Cardiac fibroblast (primary cell): ENCODE measurements at regions not wholly inside any gene's neighbourhood (a gene's known extent, or its start where the extent isn't known, plus 50 kb on each side); places are given as distances from the start of the nearest gene placed in this dataset.
A peak's percentile ranks its signal among the peaks of the same experiment; 100 is the strongest.

Experiments used
- DNase-seq, 2 donors: peaks; one replicate each; pipeline versions ENCODE4 v3.0.0 to v3.0.0-alpha.2; 2010; ENCODE audit warnings: low read depth in 2 of 2
- H3K4me3 ChIP-seq, 2 donors: replicated peaks in 1 of 2; 1 replicate in 1 of 2; 2 replicates in 1 of 2; pipeline ENCODE4 v1.5.1; 2011; ENCODE audit warnings: low read depth in 2 of 2, low read length in 2 of 2, mild to moderate bottlenecking in 2 of 2, moderate library complexity in 1 of 2
- CTCF ChIP-seq: IDR thresholded peaks from one replicate; pipeline ENCODE4 v1.5.1; 2011; ENCODE audit warnings: low read depth, mild to moderate bottlenecking, low read length, inconsistent platforms

GRCh38 chr2:226488034-226488433, 311.6 kb downstream of the IRS1 start:
- H3K4me3 ChIP-seq, result no peak overlapping the region
- no peak for TF ChIP-seq CTCF
- DNase-seq, result no peak

- no peak for TF ChIP-seq CTCF
- H3K4me3 ChIP-seq, result no peak overlapping the region
- no peak for DNase-seq
These were observed 312.0 kb downstream of the IRS1 start for GRCh38 chr2:226487573-226487972.

GRCh38 chr2:226483745-226484619, 315.6 kb downstream of the IRS1 start:
- no peak for TF ChIP-seq CTCF
- H3K4me3 ChIP-seq, result no peak overlapping the region
- peak; percentile 34 to 46 for DNase-seq

- no peak for DNase-seq
- TF ChIP-seq CTCF, result no peak
- no peak overlapping the region for H3K4me3 ChIP-seq
These were observed 316.5 kb downstream of the IRS1 start for GRCh38 chr2:226483143-226483542.

GRCh38 chr2:226478109-226478809, 321.4 kb downstream of the IRS1 start:
- no peak for TF ChIP-seq CTCF
- DNase-seq, result peak; percentile 91 to 93

GRCh38 chr2:226477221-226478108, 322.2 kb downstream of the IRS1 start:
- no peak overlapping the region for H3K4me3 ChIP-seq
- peak; percentile 12 for DNase-seq
- TF ChIP-seq CTCF, result no peak

More at GRCh38 chr2:226478109-226478809, 321.4 kb downstream of the IRS1 start:
- H3K4me3 ChIP-seq, result no peak overlapping the region
